A673 (cell line): ENCODE measurements at regions not wholly inside any gene's neighbourhood (a gene's known extent, or its start where the extent isn't known, plus 50 kb on each side); places are given as distances from the start of the nearest gene placed in this dataset.

ENCODE experiments used
- BruUV-seq: library from RNA; stranded (reverse); fragments of 400-500 nt; replicated peaks from 2 replicates; lab custom pipeline; 2021; lab: Mats Ljungman, UMichigan
- CTCF ChIA-PET: fragments of 300-600 bp; sonication (Branson Sonifier 250); formaldehyde crosslinking; loops from one replicate; lab custom pipeline; 2022; ENCODE audit warnings: antibody characterized with exemption; lab: Charles Lee
- POLR2A ChIA-PET: fragments of 300-600 bp; sonication (Branson Sonifier 250); formaldehyde crosslinking; loops from one replicate; lab custom pipeline; 2022; ENCODE audit warnings: antibody characterized with exemption; ENCODE audit not compliant: low non-redundant PET; lab: Charles Lee
- DNase-seq: peaks from one replicate; pipeline ENCODE4 v3.0.0-alpha.2; 2015; ENCODE audit warnings: low spot score
- H3K27ac ChIP-seq: fragments of 200-600 bp; sonication (generic); 2 replicates; pipeline ENCODE4 v1.5.1; 2016; ENCODE audit warnings: mixed run types, low read depth, mild to moderate bottlenecking, mixed read lengths, antibody characterized with exemption, low read length; ENCODE audit not compliant: poor library complexity, severe bottlenecking
- H3K27me3 ChIP-seq: fragments of 200-600 bp; sonication (generic); replicated peaks from 2 replicates; pipeline ENCODE4 v1.6.1; 2017; ENCODE audit warnings: mixed run types, low read depth, mild to moderate bottlenecking, mixed read lengths, antibody characterized with exemption, low read length; ENCODE audit not compliant: insufficient read depth, poor library complexity
- H3K36me3 ChIP-seq: fragments of 200-600 bp; sonication (generic); 2 replicates; pipeline ENCODE4 v1.6.1; 2016; ENCODE audit warnings: mixed run types, mild to moderate bottlenecking, mixed read lengths, antibody characterized with exemption, low read length; ENCODE audit not compliant: insufficient read depth, poor library complexity, severe bottlenecking
- H3K4me1 ChIP-seq: fragments of 200-600 bp; sonication (generic); 2 replicates; pipeline ENCODE4 v1.6.1; 2017; ENCODE audit warnings: mixed run types, mild to moderate bottlenecking, mixed read lengths, antibody characterized with exemption, low read length; ENCODE audit not compliant: insufficient read depth, poor library complexity, severe bottlenecking
- H3K4me3 ChIP-seq: fragments of 200-600 bp; sonication (generic); 2 replicates; pipeline ENCODE4 v1.5.1; 2016; ENCODE audit warnings: low read depth, mixed run types, mild to moderate bottlenecking, mixed read lengths, low read length; ENCODE audit not compliant: poor library complexity, severe bottlenecking
- H3K9me3 ChIP-seq: fragments of 200-600 bp; sonication (generic); 2 replicates; pipeline ENCODE4 v1.6.1; 2016; ENCODE audit warnings: mixed run types, low read depth, mild to moderate bottlenecking, mixed read lengths, antibody characterized with exemption, low read length; ENCODE audit not compliant: poor library complexity, severe bottlenecking
- EZH2 ChIP-seq: fragments of 200-600 bp; sonication (generic); IDR thresholded peaks from 2 replicates; pipeline ENCODE4 v1.6.1; 2017; ENCODE audit warnings: borderline replicate concordance, low read depth, mild to moderate bottlenecking, mixed read lengths, antibody characterized with exemption, low read length; ENCODE audit not compliant: poor library complexity, severe bottlenecking
- intact Hi-C: fragments of 100-400 bp; cut with micrococcal nuclease; formaldehyde crosslinking; loops from one replicate; pipeline ENCODE4 v1.10.0; 2022; ENCODE audit not compliant: unreplicated experiment
- TF ChIP-seq, protein P1 (sequence below): fragments of 300-800, 200-600 bp; sonication (generic); conservative IDR thresholded peaks from 2 replicates; pipeline ENCODE4 v1.5.1; 2017; ENCODE audit warnings: low read depth, mild to moderate bottlenecking, antibody characterized with exemption, low read length, moderate library complexity, mixed read lengths

- Histone ChIP-seq H3K36me3 (no peaks in the 10 kb centered on the region), H3K27me3 (peaks cover 38% of the 10 kb centered on the region), H3K27ac (no peak overlapping the region), H3K4me3 (no peak overlapping the region), H3K9me3 (no peaks in the 10 kb centered on the region), H3K4me1 (no peaks in the 10 kb centered on the region)
- POLR2A ChIA-PET: no interaction called here
- no TSS peak for BruUV-seq
- CTCF ChIA-PET: no interaction called here
- TF ChIP-seq, protein P1, sequence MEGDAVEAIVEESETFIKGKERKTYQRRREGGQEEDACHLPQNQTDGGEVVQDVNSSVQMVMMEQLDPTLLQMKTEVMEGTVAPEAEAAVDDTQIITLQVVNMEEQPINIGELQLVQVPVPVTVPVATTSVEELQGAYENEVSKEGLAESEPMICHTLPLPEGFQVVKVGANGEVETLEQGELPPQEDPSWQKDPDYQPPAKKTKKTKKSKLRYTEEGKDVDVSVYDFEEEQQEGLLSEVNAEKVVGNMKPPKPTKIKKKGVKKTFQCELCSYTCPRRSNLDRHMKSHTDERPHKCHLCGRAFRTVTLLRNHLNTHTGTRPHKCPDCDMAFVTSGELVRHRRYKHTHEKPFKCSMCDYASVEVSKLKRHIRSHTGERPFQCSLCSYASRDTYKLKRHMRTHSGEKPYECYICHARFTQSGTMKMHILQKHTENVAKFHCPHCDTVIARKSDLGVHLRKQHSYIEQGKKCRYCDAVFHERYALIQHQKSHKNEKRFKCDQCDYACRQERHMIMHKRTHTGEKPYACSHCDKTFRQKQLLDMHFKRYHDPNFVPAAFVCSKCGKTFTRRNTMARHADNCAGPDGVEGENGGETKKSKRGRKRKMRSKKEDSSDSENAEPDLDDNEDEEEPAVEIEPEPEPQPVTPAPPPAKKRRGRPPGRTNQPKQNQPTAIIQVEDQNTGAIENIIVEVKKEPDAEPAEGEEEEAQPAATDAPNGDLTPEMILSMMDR: no peak
- no peak for TF ChIP-seq EZH2
- DNase-seq: no peak
- intact Hi-C loops: no loop called here
Observed at GRCh38 chr12:128052331-128052730, 214.6 kb upstream of the TMEM132C start.

DNA sequence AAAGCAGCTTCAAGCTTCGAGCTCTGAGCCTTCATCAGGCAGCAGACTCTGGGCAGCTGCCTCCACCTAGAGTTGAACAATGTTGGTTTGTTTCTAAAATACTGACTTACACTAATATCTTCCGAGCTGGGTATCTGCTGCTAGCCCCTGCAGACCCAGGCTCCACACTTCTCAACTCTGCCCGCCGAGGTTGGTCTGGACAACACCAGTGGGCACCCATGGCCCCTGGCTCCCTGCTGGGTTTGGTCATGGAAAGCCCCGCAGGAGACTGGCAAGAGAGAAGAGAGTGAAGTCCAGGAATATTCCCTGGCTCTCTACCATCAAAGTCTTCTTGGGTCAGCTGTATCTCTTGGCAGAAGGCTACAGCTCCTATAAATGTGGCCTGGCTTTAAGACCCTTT is 214.2 kb upstream of the TMEM132C start:
- CTCF ChIA-PET: no interaction called here
- Histone ChIP-seq H3K36me3 (no peaks in the 10 kb centered on the region), H3K27me3 (peaks cover 33% of the 10 kb centered on the region), H3K9me3 (no peaks in the 10 kb centered on the region), H3K4me1 (no peaks in the 10 kb centered on the region), H3K4me3 (no peak overlapping the region), H3K27ac (no peak overlapping the region)
- BruUV-seq: no TSS peak
- TF ChIP-seq EZH2: no peak
- TF ChIP-seq, protein P1: no peak
- POLR2A ChIA-PET: no interaction called here
- DNase-seq: no peak
- intact Hi-C loops: no loop called here

DNA sequence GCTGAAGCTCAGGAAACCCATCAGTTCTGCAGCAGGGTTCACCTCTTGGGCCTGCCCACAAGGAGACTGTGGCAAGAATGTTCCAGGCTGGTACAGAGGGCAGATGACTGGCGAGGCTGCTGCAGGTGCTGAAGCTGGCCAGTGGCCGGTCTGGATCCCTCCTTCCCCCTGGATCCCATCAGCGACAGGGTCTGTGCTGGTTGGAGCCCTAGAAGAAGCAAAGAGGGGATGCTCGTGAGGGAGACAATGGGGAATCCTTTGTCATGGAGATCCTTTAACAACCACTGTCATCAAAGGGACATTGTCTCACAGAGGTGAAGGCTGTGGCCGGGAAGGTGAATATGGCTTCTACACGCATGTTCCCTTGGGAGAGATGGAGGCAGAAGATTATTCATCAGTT is 211.4 kb upstream of the TMEM132C start:
- CTCF ChIA-PET: no interaction called here
- intact Hi-C loops: no loop called here

More for the DNA sequence above, 211.4 kb upstream of the TMEM132C start:
- Histone ChIP-seq H3K36me3 (no peaks in the 10 kb centered on the region), H3K4me3 (no peak overlapping the region), H3K9me3 (no peaks in the 10 kb centered on the region), H3K27ac (no peak overlapping the region), H3K27me3 (peaks cover 13% of the 10 kb centered on the region), H3K4me1 (no peaks in the 10 kb centered on the region)
- POLR2A ChIA-PET: no interaction called here
- DNase-seq: no peak
- TF ChIP-seq, protein P1: no peak
- TF ChIP-seq EZH2: no peak
- BruUV-seq: no TSS peak
